Stimulated activated CD8-positive, alpha-beta memory T cell treated with anti-CD3 and anti-CD28 coated beads, Interleukin-2, amount 100 ng/mL, for 48 hours (primary cell): ENCODE measurements at regions not wholly inside any gene's neighbourhood (a gene's known extent, or its start where the extent isn't known, plus 50 kb on each side); places are given as distances from the start of the nearest gene placed in this dataset.
A peak's percentile ranks its signal among the peaks of the same experiment; 100 is the strongest.

Experiments used
- DNase-seq, 2 donors: peaks; one replicate each; pipeline ENCODE4 v3.0.0-alpha.2; 2020; ENCODE audit warnings: low read depth in 2 of 2

GRCh38 chr12:11446372-11446771, 51.0 kb upstream of the PRB2 start:
- DNase-seq: no peak

GRCh38 chr12:11457996-11458645, 62.8 kb upstream of the PRB2 start:
- DNase-seq: no peak

- no peak for DNase-seq
Measured at GRCh38 chr12:11460343-11461023, 65.1 kb upstream of the PRB2 start.

GRCh38 chr12:11461433-11461832, 66.1 kb upstream of the PRB2 start:
- DNase-seq: no peak

- no peak for DNase-seq
Measured at GRCh38 chr12:11477110-11477509, 81.7 kb upstream of the PRB2 start.

GRCh38 chr12:11482955-11483354, 87.6 kb upstream of the PRB2 start:
- DNase-seq: no peak

- peak; percentile 47 to 61 for DNase-seq
Measured at GRCh38 chr12:11486623-11487444, 91.5 kb upstream of the PRB2 start.

GRCh38 chr12:11496157-11496851, 100.9 kb upstream of the PRB2 start:
- DNase-seq: no peak

GRCh38 chr12:11497438-11497837, 102.1 kb upstream of the PRB2 start:
- no peak for DNase-seq

- no peak for DNase-seq
Measured at GRCh38 chr12:11497995-11498394, 102.6 kb upstream of the PRB2 start.

GRCh38 chr12:11498574-11498973, 103.2 kb upstream of the PRB2 start:
- DNase-seq: peak in 1 of 2 donors; percentile 10

GRCh38 chr12:11499806-11500187, 104.4 kb upstream of the PRB2 start:
- DNase-seq: no peak

GRCh38 chr12:11500188-11500860, 105.0 kb upstream of the PRB2 start:
- peak; percentile 62 to 71 for DNase-seq

- DNase-seq: no peak
Measured at GRCh38 chr12:11500861-11501230, 105.5 kb upstream of the PRB2 start.

GRCh38 chr12:11508699-11509098, 113.3 kb upstream of the PRB2 start:
- DNase-seq: no peak

- DNase-seq: no peak
Measured at GRCh38 chr12:11509326-11509725, 114.0 kb upstream of the PRB2 start.

- DNase-seq: no peak
Measured at GRCh38 chr12:11510671-11511070, 115.3 kb upstream of the PRB2 start.

- no peak for DNase-seq
Measured at GRCh38 chr12:11513288-11513687, 117.9 kb upstream of the PRB2 start.

- DNase-seq: no peak
Measured at GRCh38 chr12:11517080-11517479, 121.7 kb upstream of the PRB2 start.

- DNase-seq: no peak
Measured at GRCh38 chr12:11524446-11524845, 125.0 kb upstream of the ETV6 start.

- no peak for DNase-seq
Measured at GRCh38 chr12:11534064-11534463, 115.4 kb upstream of the ETV6 start.

- DNase-seq: no peak
Measured at GRCh38 chr12:11535127-11535526, 114.3 kb upstream of the ETV6 start.
